ENCODE measurements at regions not wholly inside any gene's neighbourhood (a gene's known extent, or its start where the extent isn't known, plus 50 kb on each side); places are given as distances from the start of the nearest gene placed in this dataset.
A peak's percentile ranks its signal among the peaks of the same experiment; 100 is the strongest.

- DNase-seq (no peak), ATAC-seq (ENCODE audit: low FRiP score in 2 of 2) (no peak)
- H3K36me3 ChIP-seq: no peaks in the 10 kb centered on the region
- peaks cover 5 to 15% (median 12%) of the 10 kb centered on the region in 4 donors for H3K4me1 ChIP-seq
- no peaks in the 10 kb centered on the region for H3K27me3 ChIP-seq
- no peak overlapping the region for H3K27ac ChIP-seq
- WGBS, 2 donors: 61 to 70% methylated on average over 3 of the region's 3 CpGs
- TF ChIP-seq POLR2AphosphoS5 (IDR thresholded peaks at IDR 0.05) (no peak), EP300 (IDR thresholded peaks at IDR 0.05) (no peak), CTCF (IDR thresholded peaks at IDR 0.05) (no peak), POLR2A (IDR thresholded peaks at IDR 0.05) (no peak)
- peak overlapping the region in 1 of 4 donors; percentile 20 for H3K4me3 ChIP-seq
- H3K9me3 ChIP-seq: peaks cover 0 to 11% (median 6%) of the 10 kb centered on the region in 4 donors
Observed at GRCh38 chr6:156617941-156618340, 159.2 kb upstream of the ARID1B start.

- 23 to 47% methylated on average over 9 to 10 of the region's 10 CpGs for WGBS, 2 donors
- H3K4me3 ChIP-seq: no peak overlapping the region
- TF ChIP-seq POLR2AphosphoS5 (IDR thresholded peaks at IDR 0.05) (no peak), EP300 (IDR thresholded peaks at IDR 0.05) (no peak), POLR2A (IDR thresholded peaks at IDR 0.05) (no peak), CTCF (IDR thresholded peaks at IDR 0.05) (no peak)
- peak; percentile 43 to 82 for ATAC-seq (ENCODE audit: low FRiP score in 2 of 2)
- no peak overlapping the region for H3K27ac ChIP-seq
- no peaks in the 10 kb centered on the region for H3K36me3 ChIP-seq
- H3K4me1 ChIP-seq: peaks cover 5 to 15% (median 12%) of the 10 kb centered on the region in 4 donors
- peaks cover 2 to 15% (median 10%) of the 10 kb centered on the region in 4 donors for H3K9me3 ChIP-seq
- peak in 1 of 2 donors; percentile 63 for DNase-seq
- H3K27me3 ChIP-seq: no peaks in the 10 kb centered on the region
Observed at GRCh38 chr6:156617376-156617775, 159.8 kb upstream of the ARID1B start.

DNA sequence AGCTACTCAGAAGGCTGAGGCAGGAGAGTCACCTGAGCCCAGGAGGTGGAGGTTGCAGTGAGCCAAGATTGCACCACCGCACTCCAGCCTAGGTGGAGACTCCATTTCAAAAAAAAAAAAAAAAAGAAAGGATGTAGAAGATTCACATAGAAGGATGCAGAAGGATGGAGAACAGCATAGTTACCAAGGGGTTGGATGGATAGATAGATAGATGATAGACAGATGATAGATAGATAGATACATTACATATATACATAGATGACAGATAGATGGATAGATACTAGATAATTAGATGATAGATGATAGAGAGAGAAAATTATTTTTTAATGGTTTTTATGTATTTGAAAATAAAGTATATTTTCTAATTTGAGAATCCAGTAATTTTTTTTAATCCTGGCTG lies 160.7 kb upstream of the ARID1B start:
- DNase-seq: no peak
- no peak for TF ChIP-seq EP300 (IDR thresholded peaks at IDR 0.05)
- TF ChIP-seq POLR2A (IDR thresholded peaks at IDR 0.05): no peak
- no peak for TF ChIP-seq POLR2AphosphoS5 (IDR thresholded peaks at IDR 0.05)
- no peak for TF ChIP-seq CTCF (IDR thresholded peaks at IDR 0.05)
- no peak overlapping the region for H3K4me3 ChIP-seq
- H3K27me3 ChIP-seq: no peaks in the 10 kb centered on the region
- H3K4me1 ChIP-seq: peaks cover 5 to 15% (median 12%) of the 10 kb centered on the region in 4 donors
- H3K27ac ChIP-seq: no peak overlapping the region
- no peaks in the 10 kb centered on the region for H3K36me3 ChIP-seq
- WGBS, 2 donors: 90 to 100% methylated on average over 1 of the region's 1 CpG
- H3K9me3 ChIP-seq: peaks cover 10 to 19% (median 12%) of the 10 kb centered on the region in 4 donors
- no peak for ATAC-seq (ENCODE audit: low FRiP score in 2 of 2)

GRCh38 chr6:156613996-156614395 lies 163.2 kb upstream of the ARID1B start:
- DNase-seq (no peak), ATAC-seq (ENCODE audit: low FRiP score in 2 of 2) (no peak)
- Histone ChIP-seq H3K9me3 (peaks cover 10 to 23% (median 14%) of the 10 kb centered on the region in 4 donors), H3K36me3 (no peaks in the 10 kb centered on the region), H3K27me3 (no peaks in the 10 kb centered on the region), H3K4me1 (peaks cover 2 to 15% (median 12%) of the 10 kb centered on the region in 4 donors), H3K4me3 (no peak overlapping the region), H3K27ac (no peak overlapping the region)
- TF ChIP-seq POLR2A (IDR thresholded peaks at IDR 0.05): no peak
- TF ChIP-seq CTCF (IDR thresholded peaks at IDR 0.05): no peak
- WGBS, 2 donors: 63 to 85% methylated on average over 1 of the region's 1 CpG

- no peak for ATAC-seq (ENCODE audit: low FRiP score in 2 of 2)
- H3K9me3 ChIP-seq: peaks cover 10 to 23% (median 14%) of the 10 kb centered on the region in 4 donors
Observed at GRCh38 chr6:156612361-156612760, 164.8 kb upstream of the ARID1B start.

More at GRCh38 chr6:156612361-156612760, 164.8 kb upstream of the ARID1B start:
- H3K36me3 ChIP-seq: no peaks in the 10 kb centered on the region
- H3K27me3 ChIP-seq: no peaks in the 10 kb centered on the region
- H3K4me1 ChIP-seq: peaks cover 0 to 5% (median 4%) of the 10 kb centered on the region in 4 donors
- DNase-seq: no peak
- TF ChIP-seq POLR2A (IDR thresholded peaks at IDR 0.05) (no peak), EP300 (IDR thresholded peaks at IDR 0.05) (no peak), CTCF (IDR thresholded peaks at IDR 0.05) (no peak), POLR2AphosphoS5 (IDR thresholded peaks at IDR 0.05) (no peak)
- H3K4me3 ChIP-seq: no peak overlapping the region
- H3K27ac ChIP-seq: no peak overlapping the region

Measured in upper lobe of left lung (tissue), 6 donors.